ENCODE measurements at regions not wholly inside any gene's neighbourhood (a gene's known extent, or its start where the extent isn't known, plus 50 kb on each side); places are given as distances from the start of the nearest gene placed in this dataset.
A peak's percentile ranks its signal among the peaks of the same experiment; 100 is the strongest.

DNA sequence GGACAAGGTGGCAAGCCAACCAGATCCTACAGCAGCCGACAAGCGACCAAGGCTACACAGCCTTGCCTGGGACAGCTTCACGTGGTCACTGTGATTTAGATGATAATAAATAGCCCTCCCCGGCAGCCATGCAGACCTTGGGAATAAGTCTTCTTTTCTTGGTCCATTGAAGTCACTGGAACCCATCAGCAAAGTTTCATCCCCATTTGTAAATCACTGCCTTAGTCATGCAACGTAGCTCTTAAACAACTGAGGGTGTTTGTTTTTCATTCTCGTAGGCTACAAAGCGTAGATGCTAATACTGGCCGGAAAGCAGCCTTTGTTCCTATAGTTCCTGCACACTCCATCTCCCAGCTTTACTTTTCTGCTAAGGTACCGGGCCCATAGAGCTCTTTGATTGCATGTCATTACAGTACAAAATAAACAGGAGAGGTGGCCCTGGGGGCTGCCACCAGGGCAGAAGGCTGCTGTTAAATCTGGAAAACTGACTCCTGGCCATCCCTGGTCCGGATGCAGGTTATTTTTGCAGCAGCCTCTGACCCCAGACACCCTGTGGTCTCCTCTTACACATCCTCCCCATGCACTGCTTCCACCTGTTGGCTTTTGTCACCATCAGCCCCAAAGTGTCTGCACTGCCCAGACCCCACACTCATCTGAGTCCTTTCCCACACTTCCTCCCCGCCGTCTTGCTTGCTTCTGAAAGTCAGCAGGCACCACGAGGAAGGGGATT, 105.5 kb downstream of the TOMM20 start:
- Mint-ChIP-seq H3K27ac (no peak overlapping the region), H3K9me3 (peaks cover 6% of the 10 kb centered on the region), H3K4me3 (no peak overlapping the region), H3K36me3 (ENCODE audit: low read depth) (peaks cover 5% of the 10 kb centered on the region), H3K27me3 (no peaks in the 10 kb centered on the region), H3K4me1 (ENCODE audit: low read depth) (peaks cover 39% of the 10 kb centered on the region)
- CTCF ChIA-PET = interaction anchor here (1.1 to 1.6 kb wide), 4 partner anchors 11 to 61 kb away, joined by 3 to 5 read pairs (median 4); no protein-coding TSS in a partner anchor
- intact Hi-C loops (cut with micrococcal nuclease) = no loop called here
- no peak for ATAC-seq
- TF ChIP-seq, protein P1, sequence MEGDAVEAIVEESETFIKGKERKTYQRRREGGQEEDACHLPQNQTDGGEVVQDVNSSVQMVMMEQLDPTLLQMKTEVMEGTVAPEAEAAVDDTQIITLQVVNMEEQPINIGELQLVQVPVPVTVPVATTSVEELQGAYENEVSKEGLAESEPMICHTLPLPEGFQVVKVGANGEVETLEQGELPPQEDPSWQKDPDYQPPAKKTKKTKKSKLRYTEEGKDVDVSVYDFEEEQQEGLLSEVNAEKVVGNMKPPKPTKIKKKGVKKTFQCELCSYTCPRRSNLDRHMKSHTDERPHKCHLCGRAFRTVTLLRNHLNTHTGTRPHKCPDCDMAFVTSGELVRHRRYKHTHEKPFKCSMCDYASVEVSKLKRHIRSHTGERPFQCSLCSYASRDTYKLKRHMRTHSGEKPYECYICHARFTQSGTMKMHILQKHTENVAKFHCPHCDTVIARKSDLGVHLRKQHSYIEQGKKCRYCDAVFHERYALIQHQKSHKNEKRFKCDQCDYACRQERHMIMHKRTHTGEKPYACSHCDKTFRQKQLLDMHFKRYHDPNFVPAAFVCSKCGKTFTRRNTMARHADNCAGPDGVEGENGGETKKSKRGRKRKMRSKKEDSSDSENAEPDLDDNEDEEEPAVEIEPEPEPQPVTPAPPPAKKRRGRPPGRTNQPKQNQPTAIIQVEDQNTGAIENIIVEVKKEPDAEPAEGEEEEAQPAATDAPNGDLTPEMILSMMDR (IDR thresholded peaks at IDR 0.05) = no peak
- POLR2A ChIA-PET = interaction anchor here (0.7 to 2.0 kb wide), 4 partner anchors 11 to 144 kb away, joined by 3 to 6 read pairs (median 3); no protein-coding TSS in a partner anchor
- peak; percentile 36 for DNase-seq

DNA sequence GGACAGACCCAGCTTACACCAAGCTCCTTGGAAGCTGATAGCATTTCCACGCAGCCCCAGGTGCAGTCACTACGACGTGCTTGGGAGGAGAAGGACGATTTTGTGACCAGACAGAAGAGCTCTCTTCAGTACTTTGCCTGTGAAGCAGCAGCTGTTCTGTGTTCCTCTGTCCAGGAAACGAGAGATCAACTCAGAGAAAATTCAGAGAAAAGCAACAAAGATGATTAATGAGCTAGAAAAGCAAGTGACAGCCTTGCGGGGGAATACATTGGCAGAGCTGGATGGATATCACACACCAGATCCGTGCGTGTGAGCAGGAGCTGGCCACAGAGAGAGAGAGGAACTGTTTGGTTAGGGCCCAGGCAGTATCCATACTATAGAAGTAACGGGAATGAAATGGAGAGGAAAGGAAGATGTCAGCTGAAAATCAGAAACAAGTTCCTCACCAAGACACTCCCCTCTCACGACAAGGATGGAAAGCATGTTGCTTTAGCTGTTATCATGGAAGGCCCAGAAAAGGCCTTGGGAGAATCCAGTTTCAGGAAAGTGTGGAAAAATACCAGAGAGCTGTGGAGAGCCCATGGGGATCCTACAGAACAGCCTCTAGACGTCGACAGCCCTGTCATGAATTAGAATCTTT, 106.2 kb downstream of the TOMM20 start:
- intact Hi-C loops (cut with micrococcal nuclease) = no loop called here

DNA sequence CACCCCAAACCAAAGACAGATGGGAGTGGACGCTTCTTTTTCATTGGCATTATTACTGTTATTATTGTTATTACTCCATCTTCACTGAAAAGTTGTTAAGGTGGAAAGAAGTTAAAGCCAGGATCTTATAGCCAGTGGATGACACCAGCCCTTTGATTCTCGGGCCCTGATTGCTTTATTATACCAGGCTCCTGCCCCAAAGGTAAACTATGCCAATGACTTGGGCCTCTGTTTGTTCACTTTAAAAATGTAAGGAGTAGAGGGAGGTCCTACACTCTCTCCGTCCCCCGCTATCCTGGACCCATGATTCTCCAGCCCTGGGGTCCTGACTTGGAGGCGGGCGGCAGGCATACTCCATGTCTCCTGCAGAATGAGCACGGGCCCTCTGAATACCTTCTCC, 106.8 kb downstream of the TOMM20 start:
- intact Hi-C loops (cut with micrococcal nuclease) = no loop called here
- peaks cover 4% of the 10 kb centered on the region for H3K9me3 Mint-ChIP-seq
- no peak overlapping the region for H3K27ac Mint-ChIP-seq
- no peak for ATAC-seq
- ChIA-PET POLR2A (interaction anchor here (2.0 kb wide), 1 partner anchor 10 kb away, joined by 6 read pairs; no protein-coding TSS in a partner anchor), CTCF (interaction anchor here (1.1 to 3.1 kb wide), 5 partner anchors 10 to 62 kb away, joined by 3 to 13 read pairs (median 4); no protein-coding TSS in a partner anchor)
- TF ChIP-seq, protein P1 (IDR thresholded peaks at IDR 0.05) = no peak
- no peaks in the 10 kb centered on the region for H3K27me3 Mint-ChIP-seq
- no peak overlapping the region for H3K4me3 Mint-ChIP-seq
- DNase-seq = no peak
- H3K4me1 Mint-ChIP-seq (ENCODE audit: low read depth) = peaks cover 49% of the 10 kb centered on the region
- H3K36me3 Mint-ChIP-seq (ENCODE audit: low read depth) = peaks cover 8% of the 10 kb centered on the region

More for the DNA sequence above, 106.2 kb downstream of the TOMM20 start:
- Mint-ChIP-seq H3K9me3 (peaks cover 9% of the 10 kb centered on the region), H3K27ac (no peak overlapping the region), H3K4me3 (no peak overlapping the region), H3K27me3 (no peaks in the 10 kb centered on the region), H3K36me3 (ENCODE audit: low read depth) (peaks cover 8% of the 10 kb centered on the region), H3K4me1 (ENCODE audit: low read depth) (peaks cover 46% of the 10 kb centered on the region)
- ATAC-seq (no peak), DNase-seq (no peak)
- TF ChIP-seq, protein P1 (IDR thresholded peaks at IDR 0.05) = no peak
- ChIA-PET POLR2A (interaction anchor here (0.7 to 2.0 kb wide), 3 partner anchors 11 to 25 kb away, joined by 3 to 6 read pairs (median 3); no protein-coding TSS in a partner anchor), CTCF (interaction anchor here (1.1 to 1.6 kb wide), 4 partner anchors 10 to 62 kb away, joined by 3 to 5 read pairs (median 4); no protein-coding TSS in a partner anchor)

DNA sequence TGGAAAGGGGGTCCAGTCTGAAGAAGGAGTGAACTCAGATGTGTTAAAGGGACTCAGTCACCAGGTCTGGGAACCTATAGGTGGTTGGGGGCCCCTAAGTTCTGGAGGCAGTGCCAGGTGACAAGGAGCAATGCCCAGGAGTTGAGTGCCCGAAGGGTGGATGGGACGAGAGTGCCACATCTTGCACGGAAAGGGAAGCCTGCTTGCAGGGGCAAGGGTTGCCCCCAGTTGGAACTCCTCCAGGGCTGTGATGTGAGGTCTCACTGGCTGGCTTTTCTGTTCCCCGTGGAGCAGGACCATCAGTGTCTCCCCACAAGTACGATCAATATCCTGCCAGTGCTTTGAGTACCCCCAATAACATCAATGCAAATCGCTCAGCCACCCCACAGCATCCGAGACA, 107.3 kb downstream of the TOMM20 start:
- Mint-ChIP-seq H3K4me3 (no peak overlapping the region), H3K9me3 (peaks cover 4% of the 10 kb centered on the region), H3K27me3 (no peaks in the 10 kb centered on the region), H3K27ac (no peak overlapping the region), H3K36me3 (ENCODE audit: low read depth) (peaks cover 9% of the 10 kb centered on the region), H3K4me1 (ENCODE audit: low read depth) (peaks cover 52% of the 10 kb centered on the region)
- ChIA-PET CTCF (interaction anchor here (1.4 to 3.1 kb wide), 2 partner anchors 17 to 62 kb away, joined by 4 to 13 read pairs; no protein-coding TSS in a partner anchor), POLR2A (no interaction called here)
- intact Hi-C loops (cut with micrococcal nuclease) = no loop called here
- ATAC-seq (no peak), DNase-seq (no peak)
- TF ChIP-seq, protein P1 (IDR thresholded peaks at IDR 0.05) = no peak

Data from activated CD8-positive, alpha-beta T cell treated with anti-CD3 and anti-CD28 coated beads for 36 hours (primary cell).